Body of pancreas (tissue), 4 donors: ENCODE measurements at regions not wholly inside any gene's neighbourhood (a gene's known extent, or its start where the extent isn't known, plus 50 kb on each side); places are given as distances from the start of the nearest gene placed in this dataset.

Experiments
- POLR2A ChIP-seq, 3 donors: fragments of 450-650 bp; IDR thresholded peaks; one replicate each; pipeline ENCODE4 v1.6.1; 2016; ENCODE audit warnings: antibody characterized with exemption in 3 of 3, mild to moderate bottlenecking in 2 of 3
- TF ChIP-seq, protein P1 (sequence below), 7 experiments: fragments of 450-650 bp in 4 of 7; fragments of 200-600 bp in 3 of 7; sonication (generic) in 3 of 7; IDR thresholded peaks; one replicate each; pipeline ENCODE4 v1.5.1; 2016 to 2019; ENCODE audit warnings: antibody characterized with exemption in 7 of 7

DNA sequence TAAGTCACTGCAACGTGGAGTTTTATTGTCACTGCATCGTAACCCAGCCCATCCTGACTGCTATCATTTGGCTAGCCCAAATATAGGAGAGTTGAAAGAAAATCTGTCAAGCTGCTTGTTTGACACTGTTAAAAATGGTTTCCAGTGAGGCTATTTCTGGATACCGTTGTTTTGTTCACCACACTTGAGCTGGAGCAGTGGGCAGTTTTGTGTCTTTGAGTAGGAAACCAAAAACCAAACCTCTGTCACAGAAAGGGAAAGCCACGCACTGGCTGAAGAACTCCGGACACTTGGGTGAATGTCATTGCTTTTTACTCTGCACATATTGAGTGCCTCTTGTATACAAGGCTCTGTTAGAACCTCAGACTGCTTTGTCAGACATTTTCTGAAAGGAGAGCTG is 446.4 kb upstream of the CFAP20DC start:
- TF ChIP-seq, protein P1, sequence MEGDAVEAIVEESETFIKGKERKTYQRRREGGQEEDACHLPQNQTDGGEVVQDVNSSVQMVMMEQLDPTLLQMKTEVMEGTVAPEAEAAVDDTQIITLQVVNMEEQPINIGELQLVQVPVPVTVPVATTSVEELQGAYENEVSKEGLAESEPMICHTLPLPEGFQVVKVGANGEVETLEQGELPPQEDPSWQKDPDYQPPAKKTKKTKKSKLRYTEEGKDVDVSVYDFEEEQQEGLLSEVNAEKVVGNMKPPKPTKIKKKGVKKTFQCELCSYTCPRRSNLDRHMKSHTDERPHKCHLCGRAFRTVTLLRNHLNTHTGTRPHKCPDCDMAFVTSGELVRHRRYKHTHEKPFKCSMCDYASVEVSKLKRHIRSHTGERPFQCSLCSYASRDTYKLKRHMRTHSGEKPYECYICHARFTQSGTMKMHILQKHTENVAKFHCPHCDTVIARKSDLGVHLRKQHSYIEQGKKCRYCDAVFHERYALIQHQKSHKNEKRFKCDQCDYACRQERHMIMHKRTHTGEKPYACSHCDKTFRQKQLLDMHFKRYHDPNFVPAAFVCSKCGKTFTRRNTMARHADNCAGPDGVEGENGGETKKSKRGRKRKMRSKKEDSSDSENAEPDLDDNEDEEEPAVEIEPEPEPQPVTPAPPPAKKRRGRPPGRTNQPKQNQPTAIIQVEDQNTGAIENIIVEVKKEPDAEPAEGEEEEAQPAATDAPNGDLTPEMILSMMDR (IDR thresholded peaks at IDR 0.05): no peak
- no peak for TF ChIP-seq POLR2A (IDR thresholded peaks at IDR 0.05)
